ENCODE measurements at regions not wholly inside any gene's neighbourhood (a gene's known extent, or its start where the extent isn't known, plus 50 kb on each side); places are given as distances from the start of the nearest gene placed in this dataset.
"Not testable (repeated sequence)": the region's sequence is repeated elsewhere in the genome, so short reads cannot be mapped to it uniquely, and the experiment has no call there.

DNA sequence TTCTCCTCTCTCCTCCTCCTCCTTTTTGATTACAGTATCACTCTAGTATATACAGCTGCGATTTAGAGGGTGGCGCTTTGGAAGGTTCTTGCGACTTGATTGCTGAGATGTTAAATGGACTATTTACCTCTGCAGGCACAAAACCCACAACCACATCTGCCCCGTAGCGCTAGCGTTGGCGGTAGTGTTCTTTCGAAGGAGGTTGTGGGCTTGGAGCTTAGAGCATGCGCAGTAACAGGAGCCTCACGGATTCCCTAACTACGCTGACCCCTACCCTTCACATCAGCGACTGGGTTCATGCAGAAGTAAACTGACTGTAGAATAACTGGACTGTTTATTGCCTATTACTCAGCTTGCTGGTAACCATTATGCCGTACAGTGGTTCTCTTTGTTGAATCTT, 58.0 kb downstream of the CGGBP1 start:
- no peak for DNase-seq

DNA sequence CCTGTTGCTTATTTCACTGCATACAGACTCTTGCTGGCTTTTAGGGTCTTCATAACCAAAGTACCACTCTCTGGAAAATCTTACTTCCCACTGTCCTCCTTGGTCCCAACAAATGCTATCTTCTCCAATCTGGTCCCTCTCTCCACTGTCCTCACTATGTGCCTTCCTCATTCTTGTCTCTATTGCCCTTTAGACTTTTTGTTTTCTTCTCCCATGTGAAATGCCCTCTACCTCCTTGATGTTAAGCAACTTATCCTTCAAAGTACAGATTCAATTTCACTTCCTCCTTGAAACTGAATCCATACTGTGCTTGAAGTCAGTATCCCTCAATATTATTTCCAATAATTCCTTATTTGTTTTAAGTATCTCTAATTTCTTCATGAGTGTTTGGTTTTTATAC, 60.8 kb downstream of the CGGBP1 start:
- no peak for DNase-seq

DNA sequence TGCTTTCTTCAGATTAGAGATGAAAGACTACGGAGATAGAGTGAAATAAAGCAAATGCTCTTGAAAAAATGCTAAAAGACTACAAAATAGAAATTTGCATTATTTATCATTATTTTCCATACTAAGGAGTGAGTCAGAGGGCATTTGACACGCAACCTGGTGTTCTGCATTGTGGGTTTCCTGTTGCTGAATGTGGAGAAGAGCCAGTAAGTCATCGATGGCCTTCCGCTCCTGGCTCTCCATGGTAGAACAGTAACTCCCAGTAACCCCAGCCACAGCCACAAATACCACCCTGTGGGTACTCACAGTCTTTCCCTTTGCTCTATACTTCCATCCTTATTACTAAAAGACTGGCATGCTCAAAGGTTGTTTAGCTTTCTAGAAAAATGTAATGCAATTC, 61.5 kb downstream of the CGGBP1 start:
- no peak for DNase-seq

DNA sequence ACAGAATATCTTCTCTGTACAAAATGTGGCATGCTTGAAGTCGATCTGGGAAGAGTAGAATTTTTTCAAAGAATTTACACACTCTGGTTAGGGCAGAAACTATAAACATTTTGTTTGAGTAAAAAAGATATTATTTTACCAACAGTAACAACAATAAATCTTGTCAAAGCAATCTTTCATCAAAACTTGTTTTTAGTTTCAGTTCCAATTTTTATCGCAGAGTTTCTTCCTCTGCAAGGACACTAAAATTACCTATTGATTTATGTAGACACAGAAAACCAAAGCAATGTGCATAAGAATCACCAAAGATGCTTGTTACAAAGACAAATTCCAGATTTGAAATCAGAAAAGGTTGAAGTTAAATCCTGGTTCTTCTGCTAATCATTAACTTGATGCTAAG, 61.9 kb downstream of the CGGBP1 start:
- DNase-seq, result no peak

DNA sequence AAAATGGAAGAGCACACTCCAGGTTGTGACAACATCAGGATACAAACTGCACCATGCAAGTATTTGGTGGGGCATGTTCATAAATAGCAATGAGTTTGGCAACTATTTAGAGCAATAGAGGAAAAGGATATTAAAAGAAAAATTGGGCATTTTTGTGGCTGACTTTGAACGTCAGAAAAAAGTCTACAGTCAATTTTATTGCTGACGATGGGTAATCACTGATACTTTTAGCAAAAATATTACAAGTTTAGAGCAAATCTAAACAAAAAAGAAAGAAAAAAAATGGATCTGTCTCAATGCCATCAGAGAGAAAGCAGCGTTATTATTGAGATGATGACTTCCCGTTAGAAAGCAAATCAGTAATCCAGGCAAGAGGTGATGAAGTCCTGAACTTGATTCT, 65.2 kb downstream of the CGGBP1 start:
- no peak for DNase-seq

DNA sequence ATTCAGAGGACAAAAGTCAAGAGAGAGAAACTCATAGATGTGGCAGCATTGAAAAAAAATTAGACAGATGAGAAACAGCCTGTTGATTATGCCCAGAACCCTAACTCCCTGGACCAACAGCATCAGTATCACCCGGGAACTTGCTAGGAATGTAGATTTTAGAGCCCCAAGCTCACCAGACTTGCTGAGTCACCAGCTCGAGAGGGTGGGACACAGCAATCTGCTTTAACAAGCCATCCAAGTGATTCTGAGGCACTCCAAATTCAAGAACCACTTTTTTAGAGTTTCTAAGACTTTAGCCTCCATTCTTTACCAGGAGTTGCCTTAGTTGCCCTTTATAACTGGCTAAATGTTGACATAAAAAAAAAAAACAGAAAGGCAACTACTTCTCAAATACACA, 70.9 kb downstream of the CGGBP1 start:
- no peak for DNase-seq

DNA sequence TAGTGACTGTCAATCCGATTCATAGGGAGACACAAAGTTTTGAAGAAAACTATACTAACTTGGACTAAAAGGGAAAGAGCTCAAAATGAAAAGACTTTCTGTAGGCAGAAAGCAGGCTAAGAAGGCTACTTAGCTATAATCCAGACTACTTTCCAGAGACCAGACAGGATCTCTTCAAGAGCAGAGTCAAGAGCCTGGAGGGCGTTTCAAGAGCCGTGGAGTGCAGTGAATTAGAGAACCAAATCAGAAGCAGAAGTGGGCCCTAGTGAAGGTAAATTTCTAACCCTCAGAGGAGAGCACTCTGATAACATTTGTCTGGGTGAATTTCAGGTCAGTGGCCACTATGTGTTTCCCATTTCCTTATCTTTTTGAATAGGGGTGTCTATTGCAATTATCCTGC, 76.4 kb downstream of the CGGBP1 start:
- no peak for DNase-seq

DNA sequence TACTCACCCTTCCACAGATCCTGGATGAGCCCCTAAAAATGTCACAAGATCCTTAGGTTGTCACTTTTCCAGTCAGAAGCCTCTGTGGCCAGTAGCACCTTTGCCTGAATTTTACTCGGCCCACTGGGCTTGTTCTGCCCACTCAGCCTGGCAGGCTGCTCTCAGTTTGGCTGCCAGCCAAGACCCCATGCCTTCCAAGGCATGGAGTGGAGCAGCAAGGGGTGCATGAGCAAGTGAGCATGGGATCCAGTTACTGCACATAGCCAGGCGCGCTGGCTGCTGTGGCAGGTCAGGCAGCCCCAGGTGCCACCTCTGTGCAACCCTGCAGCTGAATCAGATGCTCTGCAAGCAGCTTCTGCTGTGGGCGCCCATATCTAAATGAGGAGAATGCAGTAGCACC, 79.3 kb downstream of the CGGBP1 start:
- no peak for DNase-seq

DNA sequence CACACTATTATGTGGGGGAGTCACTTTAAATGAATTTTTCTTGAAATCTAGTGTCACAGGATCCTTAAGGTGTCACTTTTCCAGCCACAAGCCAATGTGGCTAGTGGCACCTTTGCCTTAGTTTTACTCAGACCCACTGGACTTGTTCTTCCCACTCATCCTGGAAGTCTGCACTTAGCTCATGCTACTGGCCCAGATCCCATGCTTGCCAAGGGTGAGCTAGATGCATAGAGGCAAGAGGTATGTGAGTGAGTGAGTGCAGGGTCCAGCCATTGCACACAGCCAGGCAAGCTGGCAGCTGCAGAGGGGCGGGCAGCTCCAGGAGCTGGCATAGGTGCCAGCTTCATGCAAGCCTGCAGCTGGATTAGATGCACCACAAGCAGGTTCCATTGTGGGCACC, 81.0 kb downstream of the CGGBP1 start:
- no peak for DNase-seq

DNA sequence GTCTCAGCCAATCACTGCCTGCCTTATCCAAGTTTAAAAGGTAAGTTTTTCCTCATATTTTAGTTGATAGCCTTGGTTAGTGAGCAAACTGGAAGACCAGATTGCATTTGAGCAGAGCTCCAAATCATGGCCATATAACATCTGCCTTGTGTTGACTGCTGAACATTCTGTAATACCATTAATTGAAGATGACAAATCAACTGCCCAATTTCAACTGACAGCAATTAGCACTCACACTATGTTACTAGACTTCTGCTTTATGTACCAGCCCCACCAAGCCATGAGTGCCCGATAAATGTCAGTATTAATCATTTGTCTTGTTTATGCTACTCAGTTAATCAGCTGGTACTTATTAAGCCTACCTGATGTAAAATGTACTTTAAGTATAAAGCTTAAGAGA, 83.1 kb downstream of the CGGBP1 start:
- DNase-seq, result no peak

DNA sequence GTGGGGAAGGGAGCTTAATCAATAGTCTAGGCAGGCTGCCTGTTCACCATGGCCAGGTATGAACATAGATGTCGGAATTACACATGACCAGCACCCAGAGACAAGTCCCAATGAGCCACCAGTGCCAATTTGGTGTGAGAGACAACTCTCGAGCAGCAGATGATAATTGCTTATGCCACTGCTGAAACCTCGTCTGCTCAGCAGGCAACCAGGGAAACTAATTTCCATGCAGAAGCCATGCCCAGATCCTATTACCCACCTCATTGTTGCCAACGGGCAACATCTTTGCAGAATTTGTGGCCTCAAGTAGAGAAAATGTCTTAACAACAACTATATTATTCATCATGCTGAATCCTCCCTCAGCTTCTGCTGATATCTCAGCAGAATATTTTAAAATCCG, 84.9 kb downstream of the CGGBP1 start:
- no peak for DNase-seq

DNA sequence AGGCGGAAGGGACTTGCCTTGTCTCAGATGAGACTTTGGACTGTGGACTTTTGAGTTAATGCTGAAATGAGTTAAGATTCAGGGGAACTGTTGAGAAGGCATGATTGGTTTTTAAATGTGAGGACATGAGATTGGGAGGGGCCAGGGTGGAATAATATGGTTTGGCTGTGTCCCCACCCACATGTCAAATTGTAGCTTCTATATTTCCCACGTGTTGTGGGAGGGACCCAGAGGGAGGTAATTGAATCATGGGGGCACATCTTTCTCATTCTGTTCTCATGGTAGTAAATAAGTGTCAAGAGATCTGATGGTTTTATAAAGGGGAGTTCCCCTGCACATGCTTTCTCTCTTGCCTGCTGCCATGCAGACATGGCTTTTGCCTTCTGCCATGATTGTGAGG, 89.2 kb downstream of the CGGBP1 start:
- no peak for DNase-seq

DNA sequence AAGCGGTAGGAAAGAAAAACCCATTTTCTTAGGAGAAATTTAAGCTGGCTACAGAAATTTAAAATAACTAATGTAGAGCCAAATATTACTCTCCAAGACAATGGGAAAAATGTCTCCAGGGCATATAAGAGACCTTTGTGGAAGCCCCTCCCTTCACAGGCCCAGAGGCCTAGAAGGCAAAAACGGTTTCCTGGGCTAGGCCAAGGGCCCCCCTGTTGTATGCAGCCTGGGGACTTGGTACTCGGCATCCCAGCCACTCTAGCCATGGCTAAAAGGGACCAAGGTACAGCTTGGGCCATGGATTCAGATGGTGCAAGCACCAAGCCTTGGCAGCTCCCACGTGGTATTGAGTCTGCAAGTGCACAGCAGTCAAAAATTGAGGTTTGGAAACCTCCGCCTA, 90.1 kb downstream of the CGGBP1 start:
- no peak for DNase-seq

DNA sequence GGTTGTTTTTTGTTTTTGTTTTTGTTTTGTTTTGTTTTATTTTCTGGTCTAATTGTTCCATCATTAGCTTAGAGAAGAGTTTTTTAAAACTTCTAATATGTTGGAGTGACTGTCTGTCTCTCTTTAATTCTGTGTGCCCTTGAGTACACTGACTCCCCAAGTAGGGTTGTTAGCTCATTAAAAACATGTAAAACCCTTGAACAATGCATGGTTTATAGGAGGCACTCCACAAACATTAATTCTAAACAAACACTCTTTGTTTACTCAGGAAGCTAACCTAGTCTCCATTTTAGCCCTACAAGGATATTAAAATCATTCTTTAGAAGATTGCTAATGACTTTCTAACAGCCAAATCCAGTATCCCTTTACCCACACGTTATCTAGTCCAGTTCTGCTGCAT, 100.5 kb downstream of the CGGBP1 start:
- DNase-seq, result no peak

DNA sequence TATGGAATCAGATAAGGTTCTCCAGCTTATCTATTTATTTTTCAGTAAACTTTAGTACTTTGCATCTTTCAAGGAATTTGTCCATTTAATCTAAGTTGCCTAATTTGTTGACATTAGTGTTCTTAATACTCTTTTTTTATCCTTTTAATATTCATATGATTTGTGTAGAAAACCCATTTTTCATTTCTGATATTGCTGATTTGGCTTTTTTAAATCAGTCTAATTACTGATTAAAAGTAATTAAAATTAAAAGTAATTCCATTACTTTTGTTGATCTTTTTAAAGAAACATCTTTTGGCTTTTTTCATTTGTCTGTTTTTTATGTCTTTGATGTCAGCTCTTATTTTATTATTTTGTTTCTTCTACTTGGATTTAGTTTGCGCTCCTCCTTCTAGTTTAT, 101.2 kb downstream of the CGGBP1 start:
- no peak for DNase-seq

DNA sequence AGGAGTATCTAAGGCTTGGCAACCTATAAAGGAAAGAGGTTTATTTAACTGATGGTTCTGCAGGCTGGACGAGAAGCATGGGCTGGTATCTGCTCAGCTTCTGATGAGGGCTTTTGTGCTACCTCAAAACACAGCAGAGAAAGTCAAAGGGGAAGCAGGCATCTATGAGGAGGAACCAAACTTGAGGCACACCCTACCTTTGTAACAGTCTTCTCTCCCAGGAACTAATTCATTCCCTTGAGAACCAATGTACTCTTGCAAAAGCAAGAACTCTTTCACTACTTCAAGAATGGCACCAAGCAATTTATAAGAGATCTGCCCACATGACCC, 109.0 kb downstream of the CGGBP1 start:
- DNase-seq, result no peak

DNA sequence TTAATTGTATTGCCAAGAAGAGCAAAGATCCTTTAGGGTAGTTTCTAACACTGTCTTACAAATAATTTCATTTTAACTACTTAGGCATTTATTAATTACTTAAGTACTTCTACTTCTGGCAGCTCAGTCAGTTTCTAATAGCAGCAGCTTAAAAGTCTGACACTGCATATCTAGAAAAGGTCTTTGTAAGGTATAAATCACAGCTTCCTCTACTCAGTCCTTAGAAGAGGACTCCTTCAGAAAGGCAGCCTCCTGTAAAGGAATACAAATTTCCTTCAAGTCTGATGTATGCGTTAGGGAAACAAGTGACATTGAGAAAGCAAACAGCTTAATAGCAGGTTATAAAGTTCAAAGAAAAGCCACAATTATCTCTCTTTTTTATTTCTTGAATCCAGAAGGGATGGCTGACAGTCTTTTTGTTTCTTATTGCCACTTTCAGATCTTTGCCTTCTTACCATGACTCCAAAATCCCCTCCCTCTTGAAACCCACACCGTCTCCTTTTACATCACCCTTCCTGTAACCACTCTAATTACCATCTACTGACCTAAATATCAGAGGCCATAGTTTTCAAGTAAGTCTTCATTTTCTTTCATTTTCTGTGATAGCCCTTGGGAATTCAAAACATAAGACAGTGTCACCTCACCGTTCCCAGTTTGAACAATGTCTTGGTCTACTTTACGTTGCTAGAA, 109.5 kb downstream of the CGGBP1 start:
- no peak for DNase-seq

DNA sequence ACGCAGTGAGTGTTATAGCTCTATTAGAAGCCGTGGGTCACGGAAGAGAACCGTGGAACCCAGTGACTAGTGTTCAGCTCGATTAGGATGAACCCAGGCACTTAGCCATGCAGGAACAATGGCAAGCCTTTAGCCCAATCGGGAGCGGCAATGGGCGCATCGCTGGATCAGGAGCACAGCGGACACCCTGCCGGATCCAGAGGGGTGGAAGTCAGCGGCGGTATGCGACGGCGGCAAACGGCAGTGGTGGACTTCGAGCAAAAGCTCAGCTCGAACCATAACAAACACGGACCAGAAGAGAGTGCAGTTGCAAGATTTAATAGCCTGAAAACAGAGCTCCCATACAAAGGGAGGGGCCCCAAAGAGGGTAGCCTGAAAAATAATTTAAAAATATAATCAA, 112.8 kb downstream of the CGGBP1 start:
- not testable (repeated sequence) for DNase-seq

DNA sequence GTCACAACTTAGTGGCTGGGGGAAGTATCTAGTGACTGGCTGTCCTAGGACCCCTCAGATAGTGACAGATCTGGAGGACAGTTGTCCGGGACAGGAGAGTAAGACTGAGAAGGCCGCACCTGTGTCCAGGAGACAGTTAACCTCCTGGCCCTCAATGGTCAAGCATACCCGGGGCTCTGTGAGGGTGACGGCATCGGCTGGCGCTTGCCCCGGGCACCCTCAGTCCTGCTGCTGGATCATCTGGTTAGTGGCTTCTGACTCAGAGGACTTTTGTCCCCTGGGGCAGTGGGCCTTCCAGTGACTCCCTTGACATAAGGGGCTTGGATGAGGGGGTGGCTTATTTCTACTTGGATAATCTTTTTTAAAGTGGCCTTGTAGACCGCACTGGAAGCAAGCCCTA, 116.5 kb downstream of the CGGBP1 start:
- DNase-seq, result not testable (repeated sequence)

DNA sequence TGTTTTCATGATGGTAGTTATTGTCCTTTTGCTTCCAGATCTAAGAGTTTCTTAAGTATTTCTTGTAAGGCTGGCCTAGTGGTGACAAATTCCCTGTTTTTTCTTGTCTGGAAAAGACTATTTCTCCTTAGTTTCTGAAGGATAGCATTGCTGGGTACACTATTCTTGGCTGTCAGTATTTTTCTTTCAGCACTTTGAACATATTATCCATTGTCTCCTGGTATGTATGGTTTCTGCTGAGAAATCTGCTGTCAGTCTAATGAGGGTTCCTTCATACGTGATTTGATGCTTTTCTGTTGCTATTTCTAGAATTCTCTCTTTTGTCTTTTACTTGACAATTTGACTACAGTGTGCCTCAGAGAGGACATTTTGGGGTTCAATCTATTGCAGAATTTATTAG, 134.3 kb downstream of the CGGBP1 start:
- DNase-seq, result no peak

DNA sequence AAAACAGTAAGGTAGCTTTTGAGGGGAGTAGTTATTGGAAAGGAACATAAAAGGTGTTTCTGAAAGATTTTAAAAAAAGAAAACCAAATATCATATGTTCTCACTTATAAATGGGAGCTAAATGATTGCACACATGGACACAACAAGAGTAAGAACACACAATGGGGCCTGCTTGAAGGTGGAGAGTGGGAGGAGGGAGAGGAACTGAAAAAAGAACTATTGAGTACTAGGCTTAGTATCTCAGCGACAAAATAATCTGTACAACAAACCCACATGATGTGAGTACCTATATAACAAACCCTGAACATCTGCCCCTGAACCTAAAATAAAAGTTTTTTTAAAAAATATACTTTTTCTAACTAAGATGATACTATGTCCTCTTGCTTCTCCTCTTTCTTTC, 138.3 kb downstream of the CGGBP1 start:
- DNase-seq, result no peak

DNA sequence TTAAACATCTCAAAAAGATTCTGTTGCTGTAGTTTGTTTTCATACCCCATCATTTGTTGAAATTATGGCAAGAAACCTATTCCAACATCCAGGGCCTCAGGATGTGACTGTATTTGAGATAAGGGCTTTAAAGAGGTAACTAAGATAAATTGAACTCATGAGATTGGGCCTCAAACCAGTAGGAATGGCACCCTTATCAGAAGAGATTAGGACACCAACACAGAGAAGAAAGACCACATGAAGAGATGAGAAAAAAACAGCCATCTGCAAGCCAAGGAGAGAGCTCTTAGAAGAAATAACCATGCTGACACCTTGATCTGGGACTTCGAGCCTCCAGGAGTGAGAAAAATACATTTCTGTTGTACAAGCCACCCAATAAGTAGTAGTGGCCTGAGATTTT, 157.7 kb downstream of the CGGBP1 start:
- DNase-seq, result no peak

DNA sequence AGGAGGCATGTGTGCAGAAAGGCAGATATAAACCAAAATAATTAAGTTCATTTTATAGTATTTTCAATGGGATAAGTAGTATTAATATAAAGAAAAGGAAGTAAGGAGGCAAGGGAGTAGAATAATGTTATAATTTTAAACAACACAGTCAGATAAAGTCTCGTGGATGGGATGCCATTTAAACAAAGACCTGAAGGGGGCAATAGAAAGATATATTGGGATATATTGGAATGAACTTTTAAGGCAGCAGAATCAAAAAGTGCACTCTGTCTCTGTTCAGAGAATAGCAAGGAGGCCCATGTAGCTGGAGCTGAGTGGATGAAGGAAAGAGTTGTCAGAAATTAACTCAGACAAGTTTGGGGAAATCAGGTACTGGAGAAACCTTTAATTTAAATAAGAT, 158.7 kb downstream of the CGGBP1 start:
- no peak for DNase-seq

DNA sequence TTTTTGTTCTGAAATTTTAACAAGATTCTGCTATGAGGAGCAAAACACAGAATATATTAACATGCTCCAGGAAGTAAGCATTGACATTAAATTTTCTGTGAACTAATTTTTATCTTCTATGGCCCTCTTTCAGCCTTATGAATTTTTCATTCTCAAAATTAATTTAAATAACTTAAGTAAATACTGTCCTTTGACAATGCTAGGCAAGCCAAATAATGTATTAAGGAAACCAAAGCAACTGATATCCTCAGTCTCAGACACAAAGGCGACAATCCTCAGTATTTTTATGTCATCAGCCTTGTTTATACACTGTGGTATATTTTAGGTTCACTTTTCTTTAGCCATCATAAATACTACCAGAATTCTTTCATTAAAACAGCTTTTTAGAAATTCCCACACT, 159.8 kb downstream of the CGGBP1 start:
- no peak for DNase-seq

DNA sequence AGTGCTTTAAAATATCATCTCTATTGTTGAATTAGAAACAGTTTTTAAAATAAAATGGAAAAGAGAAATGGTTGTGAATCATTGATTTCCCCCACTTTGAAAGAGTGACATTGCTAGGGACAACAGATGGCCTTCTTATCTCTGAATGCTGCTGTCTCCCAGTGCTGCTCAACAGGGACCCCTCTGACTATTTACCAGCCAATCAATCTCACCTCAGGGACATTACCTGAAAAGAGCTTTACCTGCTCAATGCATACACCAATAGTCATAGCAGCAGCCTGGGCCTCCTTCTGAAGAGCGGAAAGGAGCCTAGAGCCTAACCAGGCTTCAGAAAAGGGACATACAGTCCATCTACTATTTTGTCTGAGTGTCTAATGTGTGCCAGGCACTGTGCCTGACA, 162.8 kb downstream of the CGGBP1 start:
- no peak for DNase-seq

DNA sequence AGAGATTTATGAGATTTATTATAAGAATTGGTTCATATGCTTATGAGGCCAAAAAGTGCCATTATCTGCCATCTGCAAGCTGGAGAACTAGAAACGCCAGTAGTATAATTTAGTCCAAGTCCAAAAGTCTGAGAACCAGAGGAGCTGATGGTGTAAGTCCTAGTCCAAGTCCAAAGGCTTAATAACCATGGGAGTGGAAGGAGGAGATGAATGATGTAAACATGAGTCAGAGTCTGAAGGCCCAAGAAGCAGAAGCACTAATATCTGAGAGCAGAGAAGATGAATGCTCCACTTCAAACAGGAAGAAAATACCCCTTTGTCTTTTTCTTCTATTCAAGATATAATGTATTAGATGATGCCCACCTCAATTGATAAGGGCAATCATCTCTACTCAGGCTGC, 185.7 kb downstream of the CGGBP1 start:
- DNase-seq, result no peak

Measured in stimulated activated naive CD4-positive, alpha-beta T cell (primary cell).